Cardiac muscle cell (in vitro differentiated cells and primary cell): ENCODE measurements at regions not wholly inside any gene's neighbourhood (a gene's known extent, or its start where the extent isn't known, plus 50 kb on each side); places are given as distances from the start of the nearest gene placed in this dataset.

Experiments used
- DNase-seq, 2 donors: peaks; one replicate each; pipeline versions ENCODE4 v3.0.0 to v3.0.0-alpha.2; 2010 to 2017; ENCODE audit warnings: low read depth in 1 of 2, low spot score in 1 of 2
- H3K27ac ChIP-seq: fragments of 200-600 bp; sonication (generic); 2 replicates; pipeline ENCODE4 v1.5.1; 2016
- H3K27me3 ChIP-seq: fragments of 200-600 bp; sonication (generic); 2 replicates; pipeline ENCODE4 v1.6.0; 2016; ENCODE audit warnings: control low read depth
- H3K36me3 ChIP-seq: fragments of 200-600 bp; sonication (generic); 2 replicates; pipeline ENCODE4 v1.5.1; 2016; ENCODE audit warnings: control low read depth
- H3K4me1 ChIP-seq: fragments of 200-600 bp; sonication (generic); 2 replicates; pipeline ENCODE4 v1.8.1; 2017; ENCODE audit warnings: low read depth, mild to moderate bottlenecking, mixed run types
- H3K4me3 ChIP-seq: fragments of 200-600 bp; sonication (generic); 2 replicates; pipeline ENCODE4 v1.5.1; 2016; ENCODE audit warnings: mild to moderate bottlenecking
- H3K9me3 ChIP-seq: fragments of 200-600 bp; sonication (generic); 2 replicates; pipeline ENCODE4 v1.5.1; 2017; ENCODE audit warnings: low read depth, mild to moderate bottlenecking, control low read depth
- TF ChIP-seq, protein P1 (sequence below): IDR thresholded peaks from 2 replicates; pipeline ENCODE4 v1.5.1; 2012; ENCODE audit warnings: low read depth, mild to moderate bottlenecking, low read length

- no peak overlapping the region for H3K4me3 ChIP-seq
- H3K36me3 ChIP-seq = no peaks in the 10 kb centered on the region
- H3K27me3 ChIP-seq = no peaks in the 10 kb centered on the region
- H3K9me3 ChIP-seq = no peaks in the 10 kb centered on the region
- no peak for DNase-seq
- H3K27ac ChIP-seq = no peak overlapping the region
- no peaks in the 10 kb centered on the region for H3K4me1 ChIP-seq
- TF ChIP-seq, protein P1, sequence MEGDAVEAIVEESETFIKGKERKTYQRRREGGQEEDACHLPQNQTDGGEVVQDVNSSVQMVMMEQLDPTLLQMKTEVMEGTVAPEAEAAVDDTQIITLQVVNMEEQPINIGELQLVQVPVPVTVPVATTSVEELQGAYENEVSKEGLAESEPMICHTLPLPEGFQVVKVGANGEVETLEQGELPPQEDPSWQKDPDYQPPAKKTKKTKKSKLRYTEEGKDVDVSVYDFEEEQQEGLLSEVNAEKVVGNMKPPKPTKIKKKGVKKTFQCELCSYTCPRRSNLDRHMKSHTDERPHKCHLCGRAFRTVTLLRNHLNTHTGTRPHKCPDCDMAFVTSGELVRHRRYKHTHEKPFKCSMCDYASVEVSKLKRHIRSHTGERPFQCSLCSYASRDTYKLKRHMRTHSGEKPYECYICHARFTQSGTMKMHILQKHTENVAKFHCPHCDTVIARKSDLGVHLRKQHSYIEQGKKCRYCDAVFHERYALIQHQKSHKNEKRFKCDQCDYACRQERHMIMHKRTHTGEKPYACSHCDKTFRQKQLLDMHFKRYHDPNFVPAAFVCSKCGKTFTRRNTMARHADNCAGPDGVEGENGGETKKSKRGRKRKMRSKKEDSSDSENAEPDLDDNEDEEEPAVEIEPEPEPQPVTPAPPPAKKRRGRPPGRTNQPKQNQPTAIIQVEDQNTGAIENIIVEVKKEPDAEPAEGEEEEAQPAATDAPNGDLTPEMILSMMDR = no peak
Measured at GRCh38 chr7:155203059-155203881, 94.4 kb upstream of the INSIG1 start.

DNA sequence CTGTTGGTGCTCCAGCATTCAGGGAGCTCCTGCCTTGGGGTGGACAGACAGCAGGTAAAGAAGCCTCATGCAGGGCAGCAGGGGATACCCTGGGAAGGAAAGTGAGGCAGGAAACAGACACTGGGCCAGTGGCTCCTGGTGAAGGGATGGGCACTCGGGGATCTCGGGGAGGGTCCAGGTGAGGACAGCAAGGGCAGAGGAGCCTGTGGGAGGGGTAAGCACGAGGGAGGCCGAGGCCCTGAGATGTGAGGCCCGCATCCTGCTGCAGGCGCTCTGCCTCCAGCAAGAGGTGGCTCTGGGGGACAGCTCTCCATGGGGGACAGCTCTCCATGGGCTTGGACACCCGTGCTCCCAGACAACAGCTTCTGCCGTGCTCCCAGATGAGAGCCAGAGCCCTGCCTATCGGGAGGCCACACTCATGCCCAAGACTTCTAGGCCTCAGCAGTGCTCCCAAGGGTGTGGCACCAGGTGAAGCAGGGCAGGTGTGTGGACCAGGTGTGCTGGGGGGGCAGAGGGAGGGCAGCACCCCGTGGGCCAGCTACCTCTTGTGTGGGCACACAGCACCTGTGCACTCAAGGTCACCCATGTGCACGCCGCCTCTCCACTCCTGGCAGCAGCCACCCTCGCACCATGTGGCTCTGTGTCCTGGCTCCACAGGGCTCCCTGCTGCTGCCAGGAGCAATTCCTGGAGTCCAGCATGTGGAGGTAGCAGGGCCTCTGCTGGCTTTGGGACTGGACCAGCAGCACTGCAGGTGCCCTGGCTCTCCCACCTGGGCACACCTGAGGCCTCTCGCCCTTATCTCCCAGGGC is 93.6 kb upstream of the INSIG1 start:
- no peak for DNase-seq
- Histone ChIP-seq H3K9me3 (no peaks in the 10 kb centered on the region), H3K4me1 (no peaks in the 10 kb centered on the region), H3K27me3 (no peaks in the 10 kb centered on the region), H3K4me3 (no peak overlapping the region), H3K27ac (no peak overlapping the region), H3K36me3 (no peaks in the 10 kb centered on the region)
- TF ChIP-seq, protein P1 = no peak

- Histone ChIP-seq H3K4me1 (no peaks in the 10 kb centered on the region), H3K4me3 (no peak overlapping the region)
- DNase-seq = no peak
Measured at GRCh38 chr7:155204744-155205367, 92.8 kb upstream of the INSIG1 start.

DNA sequence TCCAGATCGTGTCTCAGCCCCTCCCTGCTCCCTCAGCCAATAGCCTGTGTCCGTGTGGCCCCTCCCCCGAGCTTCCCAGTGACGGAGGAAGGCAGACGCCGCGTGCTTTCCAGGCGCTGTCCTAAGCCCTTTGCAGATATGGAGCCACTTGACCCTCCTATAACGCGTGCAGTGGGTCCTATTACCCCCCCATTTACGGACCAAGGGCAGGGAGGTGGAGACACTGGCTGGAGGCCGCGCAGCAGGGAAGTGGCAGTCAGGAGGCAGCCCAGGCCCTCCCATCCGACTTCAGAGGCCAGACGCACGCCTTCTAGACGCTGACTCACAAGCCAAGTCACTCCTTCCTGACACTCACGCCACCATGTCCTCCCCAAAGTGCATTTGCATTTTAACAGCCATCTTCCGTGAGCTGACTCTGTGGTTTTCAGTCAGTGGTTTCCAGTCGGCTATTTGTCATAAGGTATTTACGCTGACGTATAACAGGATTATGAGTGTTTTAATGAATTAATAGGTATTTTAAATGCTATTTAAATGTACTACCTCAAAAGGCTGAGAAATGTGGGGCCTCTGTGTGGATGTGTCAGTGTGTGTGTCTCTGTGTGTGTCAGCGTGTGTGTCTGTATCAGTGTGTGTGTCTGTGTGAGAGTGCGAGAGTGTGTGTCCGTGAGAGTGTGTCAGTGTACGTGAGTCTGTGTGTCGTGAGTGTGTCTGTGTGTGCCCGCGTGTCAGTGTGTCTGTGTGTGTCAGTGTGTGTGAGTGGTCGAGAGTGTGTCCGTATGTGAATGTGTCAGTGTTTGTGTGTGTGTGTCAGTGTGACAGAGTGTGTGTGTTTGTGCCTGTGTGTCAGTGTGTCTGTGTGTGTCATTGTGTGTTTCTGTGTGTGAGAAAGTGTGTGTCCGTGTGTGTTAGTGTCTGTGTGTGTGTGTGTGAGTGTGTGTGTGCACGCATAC is 92.0 kb upstream of the INSIG1 start:
- H3K36me3 ChIP-seq = no peaks in the 10 kb centered on the region
- peak in 1 of 2 donors; percentile 92 for DNase-seq
- H3K27ac ChIP-seq = no peak overlapping the region
- H3K4me3 ChIP-seq = no peak overlapping the region
- H3K9me3 ChIP-seq = no peaks in the 10 kb centered on the region
- TF ChIP-seq, protein P1 = no peak
- H3K27me3 ChIP-seq = no peaks in the 10 kb centered on the region
- no peaks in the 10 kb centered on the region for H3K4me1 ChIP-seq

More at GRCh38 chr7:155204744-155205367, 92.8 kb upstream of the INSIG1 start:
- no peaks in the 10 kb centered on the region for H3K36me3 ChIP-seq
- no peaks in the 10 kb centered on the region for H3K9me3 ChIP-seq
- TF ChIP-seq, protein P1 = no peak
- H3K27ac ChIP-seq = no peak overlapping the region
- no peaks in the 10 kb centered on the region for H3K27me3 ChIP-seq
